ENCODE measurements at regions not wholly inside any gene's neighbourhood (a gene's known extent, or its start where the extent isn't known, plus 50 kb on each side); places are given as distances from the start of the nearest gene placed in this dataset.

- no peak for DNase-seq
Observed at GRCh38 chr11:69413993-69414392, 67.5 kb upstream of the LINC01488 start.

GRCh38 chr11:69414773-69415187, 66.7 kb upstream of the LINC01488 start:
- no peak for DNase-seq

DNA sequence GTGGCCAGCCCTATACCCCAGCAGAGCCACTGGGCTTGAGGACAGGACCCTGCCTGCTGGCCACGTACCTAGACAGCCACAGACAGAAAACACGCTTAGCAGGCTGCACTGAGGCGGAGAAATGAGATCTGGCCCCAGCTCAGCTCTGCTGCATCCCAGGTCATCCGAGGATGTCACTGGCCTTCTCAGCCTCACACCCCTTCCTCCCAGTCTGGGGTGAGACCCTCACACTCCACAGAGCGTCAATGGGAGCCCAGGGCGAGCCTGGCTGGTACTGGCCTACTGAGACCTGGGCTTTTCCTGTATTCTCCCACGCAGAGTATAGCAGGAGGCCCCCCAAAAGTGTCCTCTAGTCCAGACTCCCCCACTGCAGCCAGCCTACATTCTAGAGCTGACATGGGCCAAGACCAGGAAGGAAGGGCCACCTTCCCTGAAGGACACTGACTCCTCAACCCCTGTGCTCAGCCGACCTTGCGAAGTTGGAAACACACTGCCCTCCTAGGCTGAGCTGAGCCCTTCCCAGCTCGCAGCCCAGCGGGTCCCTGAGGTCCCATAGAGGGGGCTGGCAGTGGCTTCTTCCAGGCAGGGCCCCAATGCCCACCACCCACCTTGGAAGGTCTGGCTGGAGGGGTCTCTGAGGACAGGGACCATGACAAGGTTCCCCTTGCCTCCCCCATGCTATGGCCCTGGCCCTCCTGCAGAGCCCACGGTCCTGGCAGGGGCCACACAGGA, 65.9 kb upstream of the LINC01488 start:
- no peak for DNase-seq

GRCh38 chr11:69416143-69416515, 65.3 kb upstream of the LINC01488 start:
- DNase-seq = peak; percentile 28

DNA sequence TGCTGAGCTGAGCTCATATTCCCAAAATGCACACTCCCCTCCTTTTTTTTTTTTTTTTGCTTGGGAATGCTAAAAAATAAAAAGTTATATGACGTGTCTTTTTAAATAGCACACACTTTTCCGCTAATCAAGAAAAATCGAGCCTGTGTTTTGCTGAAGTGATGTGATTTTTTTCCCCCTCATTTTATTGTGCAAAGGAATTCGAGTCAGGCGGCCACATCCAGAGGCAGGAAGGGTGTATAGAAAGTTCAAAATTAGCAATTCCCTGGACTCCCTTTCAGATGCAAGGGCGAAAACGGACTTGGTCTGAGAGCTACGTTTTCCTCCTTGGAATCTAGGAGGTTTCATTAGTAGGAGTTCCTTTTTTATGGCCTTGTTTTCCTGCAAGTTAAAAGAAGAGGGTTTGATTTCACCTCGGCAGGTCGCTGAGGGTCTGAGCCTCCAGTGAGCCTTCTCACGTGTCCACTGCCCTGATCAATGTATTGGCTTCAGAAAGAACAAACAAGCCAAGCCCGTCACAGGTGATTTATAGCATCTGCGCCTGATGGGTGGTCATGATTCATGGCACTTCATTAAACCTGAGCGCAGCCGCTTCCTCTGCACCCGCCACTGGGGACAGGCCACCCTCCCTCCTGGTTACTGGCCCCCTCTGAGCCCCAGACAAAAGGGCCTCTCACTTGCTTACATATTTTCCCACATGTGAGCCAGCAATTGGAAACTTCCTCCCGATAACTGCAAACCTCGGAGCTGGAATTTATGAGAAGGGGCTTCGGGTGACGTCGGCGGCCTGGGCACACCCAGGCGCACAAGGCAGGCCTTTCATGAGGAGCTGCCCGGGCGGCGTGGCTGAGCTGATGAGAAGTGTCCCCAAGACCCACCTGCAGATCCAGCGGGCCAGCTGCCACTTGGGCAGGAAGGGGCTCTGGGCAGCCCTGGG, 64.4 kb upstream of the LINC01488 start:
- DNase-seq = peak; percentile 65

- DNase-seq = no peak
Observed at GRCh38 chr11:69417699-69418085, 63.8 kb upstream of the LINC01488 start.

- DNase-seq = no peak
Observed at GRCh38 chr11:69418576-69419296, 62.7 kb upstream of the LINC01488 start.

DNA sequence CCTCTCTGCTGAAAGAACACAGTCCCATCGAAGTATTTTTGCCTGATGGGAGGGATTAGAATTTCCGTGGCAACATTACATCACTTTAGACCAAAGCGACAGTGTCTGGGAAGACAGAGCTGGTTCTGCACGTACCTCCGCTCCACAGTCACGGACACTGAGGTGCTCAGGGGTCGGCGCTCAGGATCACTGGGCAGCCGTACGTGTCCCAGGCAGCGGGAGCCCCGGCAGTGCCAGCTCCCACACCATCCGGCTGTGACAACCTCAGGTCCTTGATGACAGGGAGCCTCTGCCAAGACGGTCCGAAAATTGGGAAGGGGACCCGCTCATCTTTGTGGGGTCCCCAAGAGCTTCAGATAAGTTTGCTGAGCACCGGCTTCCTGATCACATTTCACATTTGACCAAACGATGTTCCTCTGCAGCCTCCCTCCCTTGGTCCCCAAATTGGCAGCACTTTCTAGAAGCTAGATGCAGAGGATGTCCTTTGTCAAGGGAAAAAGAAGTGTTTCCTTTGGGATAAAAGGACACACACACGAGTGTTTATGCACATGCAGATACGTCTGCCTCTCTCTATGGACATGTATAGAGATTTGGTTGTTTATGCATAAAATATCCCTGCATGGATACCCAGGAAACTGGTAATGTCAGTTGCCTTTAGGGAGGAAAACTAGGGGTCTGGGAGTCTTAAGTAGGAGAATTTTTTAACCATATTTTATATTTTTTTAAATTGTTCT, 61.6 kb upstream of the LINC01488 start:
- DNase-seq = peak; percentile 26

DNA sequence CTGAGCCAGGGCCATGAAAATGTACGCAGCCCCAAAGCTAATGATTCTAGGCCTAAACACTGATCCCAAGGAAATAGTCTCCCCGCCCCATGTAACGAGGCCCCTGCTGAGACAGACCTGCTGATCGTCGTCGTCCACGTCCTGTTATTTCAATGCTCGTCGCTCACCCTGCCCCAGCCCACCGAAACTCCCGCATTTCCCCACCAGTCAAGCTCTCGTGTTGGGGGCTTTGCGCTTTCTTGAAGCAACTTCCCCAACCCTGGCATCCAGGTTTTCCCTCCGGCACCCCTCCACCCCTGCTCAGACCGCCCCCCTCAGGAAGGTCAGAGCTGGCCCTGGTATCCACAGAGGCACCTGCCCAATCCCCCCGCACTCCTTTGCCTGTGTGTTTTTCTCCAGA, 58.8 kb upstream of the LINC01488 start:
- no peak for DNase-seq

DNA sequence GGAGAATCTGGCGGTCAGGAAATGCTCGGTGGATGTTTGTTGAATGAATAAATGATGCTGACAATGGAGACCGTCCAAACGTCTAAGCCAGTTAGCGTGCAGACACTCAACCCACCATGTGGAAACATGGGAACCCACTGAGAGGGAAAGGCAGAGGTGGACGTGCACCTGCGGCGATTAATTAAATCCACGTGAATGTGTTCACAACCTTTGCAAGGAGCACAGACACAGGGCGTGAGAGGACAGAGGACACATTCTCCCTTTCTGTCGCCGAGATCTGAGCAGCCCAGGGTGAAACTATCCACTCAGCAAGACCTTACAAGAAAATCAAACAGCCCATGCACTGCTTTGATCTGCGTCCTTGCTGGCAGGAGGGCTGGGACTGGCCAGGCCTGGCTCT, 58.3 kb upstream of the LINC01488 start:
- DNase-seq = no peak

DNA sequence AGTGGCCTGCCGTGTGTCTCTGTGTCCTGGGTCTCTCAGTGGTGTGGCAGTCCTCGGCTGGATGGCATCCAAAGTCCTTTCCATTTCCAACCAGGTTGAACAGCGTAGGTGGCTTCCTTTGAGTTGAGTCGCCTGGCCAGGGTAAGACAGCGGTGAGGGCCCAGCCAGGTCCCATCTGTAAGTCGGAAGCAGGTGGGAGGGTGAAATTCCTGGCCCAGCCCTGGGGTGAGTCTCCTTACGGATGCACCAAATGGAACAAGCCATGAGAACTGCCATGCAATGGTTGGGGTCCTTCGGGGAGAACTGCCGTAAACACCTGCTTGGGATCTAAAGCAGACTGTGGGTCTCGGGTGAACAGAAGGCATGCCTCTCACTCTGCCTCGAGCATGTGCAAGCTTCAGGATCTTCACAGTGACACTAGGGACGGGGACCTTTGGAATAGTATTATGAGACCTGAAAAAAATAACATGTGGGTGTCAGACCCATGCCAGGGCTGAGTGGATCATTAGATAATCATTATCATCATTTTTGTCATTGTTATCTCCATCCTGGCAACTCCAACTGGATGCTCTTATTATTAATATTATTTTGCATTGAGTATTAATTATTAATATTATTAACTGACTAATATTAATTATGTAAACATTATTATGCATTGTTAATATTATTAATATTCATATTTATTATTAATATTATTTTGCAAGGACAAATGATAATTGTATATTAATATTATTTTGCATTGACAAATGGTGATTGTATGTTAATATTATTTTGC, 57.7 kb upstream of the LINC01488 start:
- DNase-seq = no peak

GRCh38 chr11:69424748-69425147, 56.7 kb upstream of the LINC01488 start:
- DNase-seq = no peak

DNA sequence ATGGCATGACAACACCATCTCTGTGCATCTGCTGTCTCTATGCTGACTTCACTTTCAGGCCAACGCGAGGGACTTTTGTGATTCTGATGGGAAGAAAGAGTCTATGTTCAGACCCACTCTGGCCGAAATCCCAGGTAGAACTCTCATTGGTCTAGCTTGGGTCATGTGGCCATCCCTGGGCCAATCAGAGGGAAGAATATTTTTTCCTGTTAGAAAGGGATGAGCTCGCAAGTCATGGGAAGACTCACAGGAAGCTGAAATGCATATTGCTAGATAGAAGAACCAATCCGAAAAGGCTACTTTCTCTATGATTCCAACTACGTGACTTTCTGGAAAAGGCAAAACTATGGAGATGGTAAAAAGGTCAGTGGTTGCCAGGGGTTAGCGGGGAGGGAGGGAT, 56.0 kb upstream of the LINC01488 start:
- DNase-seq = no peak

DNA sequence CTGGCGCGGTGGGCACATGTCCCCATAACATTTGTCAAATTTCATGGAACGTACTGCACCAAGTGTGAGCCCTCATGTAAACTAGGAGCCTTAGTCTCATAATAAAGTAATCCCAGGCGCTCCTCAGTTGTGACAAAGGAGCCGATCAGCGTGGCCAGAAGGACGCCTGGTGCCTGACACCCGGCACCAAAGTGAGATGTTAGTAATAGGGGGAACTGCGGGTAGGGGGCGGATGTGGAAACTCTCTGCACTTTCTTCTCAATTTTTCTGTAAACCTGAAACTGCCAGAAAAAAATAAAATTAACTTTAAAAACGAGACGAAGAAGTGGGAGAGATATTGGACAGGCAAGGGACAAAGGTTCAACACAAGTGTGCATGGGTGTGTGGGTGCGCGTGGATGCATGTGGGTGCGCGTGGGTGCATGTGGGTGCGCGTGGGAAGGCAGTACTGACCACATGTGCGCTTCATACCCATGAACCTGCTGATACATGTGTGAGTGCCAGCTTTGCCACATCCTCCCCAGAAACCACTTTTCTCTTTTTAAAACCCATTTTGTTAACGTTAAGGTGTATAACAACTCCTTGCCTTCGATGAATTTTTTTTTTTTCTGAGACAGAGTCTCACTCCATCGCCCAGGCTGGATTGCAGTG, 55.4 kb upstream of the LINC01488 start:
- no peak for DNase-seq

DNA sequence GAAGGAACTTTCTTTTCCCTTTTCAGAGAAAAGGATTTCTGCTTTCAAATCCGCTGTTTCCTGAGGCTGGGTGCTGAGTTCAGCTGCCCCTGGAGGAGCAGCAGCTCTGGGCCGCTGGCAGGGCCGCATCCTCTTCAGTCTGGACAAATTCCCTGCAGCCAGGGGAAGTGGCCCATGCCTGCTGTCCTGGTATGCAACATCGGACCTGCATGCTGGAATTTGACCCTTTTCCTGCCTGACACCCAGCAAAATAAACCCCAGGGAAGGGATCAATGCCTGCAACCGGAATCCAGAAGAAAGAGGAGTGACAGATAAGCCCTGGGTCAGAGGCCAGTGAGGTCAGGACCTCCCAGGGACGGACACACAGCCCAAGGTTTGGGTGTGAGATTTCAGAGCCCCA, 54.1 kb upstream of the LINC01488 start:
- no peak for DNase-seq

- DNase-seq = no peak
Observed at GRCh38 chr11:69427906-69428880, 53.3 kb upstream of the LINC01488 start.

DNA sequence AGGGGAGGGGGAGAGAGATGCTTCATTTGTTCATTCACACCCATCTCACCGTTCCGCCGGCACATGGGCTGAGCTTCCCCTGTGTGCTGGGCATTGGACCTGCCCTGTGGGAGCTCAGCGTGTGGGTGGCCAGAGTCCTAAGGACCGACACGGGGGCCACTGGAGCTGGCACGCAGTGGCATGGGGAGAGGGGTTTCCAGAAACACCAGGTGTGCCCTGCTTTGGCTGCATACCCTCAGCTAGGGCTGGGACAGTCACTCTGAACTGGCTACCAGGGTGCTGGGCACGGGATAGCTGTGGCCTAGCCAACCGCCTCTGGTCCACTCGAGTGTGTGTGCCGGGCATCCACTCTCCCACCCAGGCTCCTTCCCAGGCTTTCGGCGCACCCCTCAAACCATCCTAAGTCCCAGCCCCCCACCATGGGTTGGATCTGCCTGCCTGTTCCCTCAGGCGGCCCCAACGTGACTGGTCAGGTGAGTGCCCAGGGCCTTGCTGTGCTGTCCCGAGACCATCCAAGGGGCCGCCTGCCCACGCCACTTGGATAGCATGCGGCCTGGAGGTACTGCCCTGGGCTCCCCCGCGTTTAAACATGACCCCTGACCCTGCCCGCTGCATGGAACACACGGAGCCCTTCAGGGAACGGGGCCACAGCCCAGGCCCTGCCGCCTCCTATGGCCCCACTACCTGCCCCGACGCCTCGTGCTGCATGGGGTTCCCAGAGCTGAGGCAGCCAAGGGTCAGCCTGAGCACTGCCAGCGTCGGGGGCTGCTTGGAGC, 51.6 kb upstream of the LINC01488 start:
- no peak for DNase-seq

GRCh38 chr11:69430566-69430965, 50.9 kb upstream of the LINC01488 start:
- DNase-seq = no peak

GRCh38 chr11:69431136-69431535, 50.3 kb upstream of the LINC01488 start:
- DNase-seq = no peak

Data from right kidney (tissue), 1 donor.